IPS-NIHi7 (cell line): ENCODE measurements at regions not wholly inside any gene's neighbourhood (a gene's known extent, or its start where the extent isn't known, plus 50 kb on each side); places are given as distances from the start of the nearest gene placed in this dataset.

ENCODE experiments used
- DNase-seq: peaks from one replicate; pipeline ENCODE4 v3.0.0; 2012; ENCODE audit warnings: mixed read lengths; ENCODE audit errors: extremely low spot score

- no peak for DNase-seq
These were observed 1060.5 kb downstream of the DIAPH3 start for GRCh38 chr13:59103004-59103768.

- DNase-seq: no peak
These were observed 1052.0 kb downstream of the DIAPH3 start for GRCh38 chr13:59111751-59112171.

- DNase-seq: peak; percentile 24
These were observed 1051.5 kb downstream of the DIAPH3 start for GRCh38 chr13:59112221-59112718.

- DNase-seq: no peak
These were observed 1044.3 kb downstream of the DIAPH3 start for GRCh38 chr13:59119475-59119874.

- no peak for DNase-seq
These were observed 1043.4 kb downstream of the DIAPH3 start for GRCh38 chr13:59120297-59120843.

- DNase-seq: no peak
These were observed 1042.2 kb downstream of the DIAPH3 start for GRCh38 chr13:59121507-59121906.

GRCh38 chr13:59126474-59126873 lies 1037.3 kb downstream of the DIAPH3 start:
- DNase-seq: no peak

- DNase-seq: peak; percentile 14
These were observed 1029.8 kb downstream of the DIAPH3 start for GRCh38 chr13:59133903-59134302.

- no peak for DNase-seq
These were observed 1019.0 kb downstream of the DIAPH3 start for GRCh38 chr13:59144700-59145099.

- DNase-seq: no peak
These were observed 1018.3 kb downstream of the DIAPH3 start for GRCh38 chr13:59145381-59145780.

- no peak for DNase-seq
These were observed 1006.5 kb downstream of the DIAPH3 start for GRCh38 chr13:59157181-59157580.

GRCh38 chr13:59166174-59166573 lies 997.6 kb downstream of the DIAPH3 start:
- no peak for DNase-seq

- no peak for DNase-seq
These were observed 991.7 kb downstream of the DIAPH3 start for GRCh38 chr13:59172076-59172475.

GRCh38 chr13:59176775-59177174 lies 987.0 kb downstream of the DIAPH3 start:
- DNase-seq: peak; percentile 46

- DNase-seq: peak; percentile 44
These were observed 985.4 kb downstream of the DIAPH3 start for GRCh38 chr13:59178344-59178743.

- no peak for DNase-seq
These were observed 981.5 kb downstream of the DIAPH3 start for GRCh38 chr13:59182241-59182640.

GRCh38 chr13:59197397-59197796 lies 966.3 kb downstream of the DIAPH3 start:
- no peak for DNase-seq

- DNase-seq: no peak
These were observed 961.9 kb downstream of the DIAPH3 start for GRCh38 chr13:59201841-59202240.

GRCh38 chr13:59203855-59204254 lies 959.9 kb downstream of the DIAPH3 start:
- no peak for DNase-seq

- DNase-seq: no peak
These were observed 958.2 kb downstream of the DIAPH3 start for GRCh38 chr13:59205501-59205900.

- no peak for DNase-seq
These were observed 955.1 kb downstream of the DIAPH3 start for GRCh38 chr13:59208405-59209195.

- no peak for DNase-seq
These were observed 953.2 kb downstream of the DIAPH3 start for GRCh38 chr13:59210543-59210942.

- DNase-seq: no peak
These were observed 952.1 kb downstream of the DIAPH3 start for GRCh38 chr13:59211606-59212005.
